ENCODE measurements at regions not wholly inside any gene's neighbourhood (a gene's known extent, or its start where the extent isn't known, plus 50 kb on each side); places are given as distances from the start of the nearest gene placed in this dataset.

GRCh38 chr3:159147813-159148212 lies 346.0 kb downstream of the MFSD1 start:
- TF ChIP-seq POLR2A (IDR thresholded peaks at IDR 0.05; ENCODE audit: extremely low read depth, insufficient read length) (no peak), CTCF (IDR thresholded peaks at IDR 0.05; ENCODE audit: low read depth, low read length) (no peak)

All from NB4 (cell line).